ENCODE measurements at regions not wholly inside any gene's neighbourhood (a gene's known extent, or its start where the extent isn't known, plus 50 kb on each side); places are given as distances from the start of the nearest gene placed in this dataset.

- Histone ChIP-seq H3K4me1 (ENCODE audit: insufficient read depth, low read length) (no peaks in the 10 kb centered on the region), H3K27ac (ENCODE audit: low read length) (no peak overlapping the region), H3K27me3 (ENCODE audit: insufficient read depth, low read length, poor library complexity) (no peaks in the 10 kb centered on the region), H3K79me2 (ENCODE audit: insufficient read depth, low read length) (no peaks in the 10 kb centered on the region), H2AFZ (ENCODE audit: low read depth, low read length) (no peak overlapping the region), H3K36me3 (ENCODE audit: insufficient read depth, low read length) (no peaks in the 10 kb centered on the region), H4K20me1 (ENCODE audit: insufficient read depth, low read length) (no peaks in the 10 kb centered on the region), H3K9me3 (ENCODE audit: insufficient read depth, low read length, severe bottlenecking) (no peaks in the 10 kb centered on the region), H3K4me2 (ENCODE audit: insufficient read depth, low read length) (no peak overlapping the region), H3K9ac (ENCODE audit: low read depth, low read length) (no peak overlapping the region), H3K4me3 (ENCODE audit: low read depth in 1 of 2, low read length in 2 of 2) (no peak overlapping the region)
- TF ChIP-seq CTCF (IDR thresholded peaks at IDR 0.05; ENCODE audit: borderline replicate concordance, extremely low read depth, low read length, poor library complexity, severe bottlenecking) (peak; percentile 99), EZH2 (IDR thresholded peaks at IDR 0.05; ENCODE audit: borderline replicate concordance, low read depth, low read length, severe bottlenecking) (no peak)
- ATAC-seq (ENCODE audit: insufficient read depth, low read depth), result peak; percentile 96
- peak; percentile 78 for DNase-seq
These were observed 415.4 kb upstream of the CCDC196 start for GRCh38 chr14:66070542-66071319.

- no peaks in the 10 kb centered on the region for H3K9me3 ChIP-seq (ENCODE audit: insufficient read depth, low read length, severe bottlenecking)
- H3K27me3 ChIP-seq (ENCODE audit: insufficient read depth, low read length, poor library complexity), result no peaks in the 10 kb centered on the region
- no peak overlapping the region for H3K4me3 ChIP-seq (ENCODE audit: low read depth in 1 of 2, low read length in 2 of 2)
- TF ChIP-seq CTCF (IDR thresholded peaks at IDR 0.05; ENCODE audit: borderline replicate concordance, extremely low read depth, low read length, poor library complexity, severe bottlenecking) (no peak), EZH2 (IDR thresholded peaks at IDR 0.05; ENCODE audit: borderline replicate concordance, low read depth, low read length, severe bottlenecking) (no peak)
- no peaks in the 10 kb centered on the region for H3K4me1 ChIP-seq (ENCODE audit: insufficient read depth, low read length)
- ATAC-seq (ENCODE audit: insufficient read depth, low read depth) (no peak), DNase-seq (no peak)
- no peaks in the 10 kb centered on the region for H3K79me2 ChIP-seq (ENCODE audit: insufficient read depth, low read length)
- no peak overlapping the region for H2AFZ ChIP-seq (ENCODE audit: low read depth, low read length)
- no peak overlapping the region for H3K9ac ChIP-seq (ENCODE audit: low read depth, low read length)
- no peaks in the 10 kb centered on the region for H3K36me3 ChIP-seq (ENCODE audit: insufficient read depth, low read length)
- H3K27ac ChIP-seq (ENCODE audit: low read length), result no peak overlapping the region
- no peaks in the 10 kb centered on the region for H4K20me1 ChIP-seq (ENCODE audit: insufficient read depth, low read length)
- no peak overlapping the region for H3K4me2 ChIP-seq (ENCODE audit: insufficient read depth, low read length)
These were observed 413.7 kb upstream of the CCDC196 start for GRCh38 chr14:66072190-66073084.

GRCh38 chr14:66074537-66074936 is 411.6 kb upstream of the CCDC196 start:
- no peaks in the 10 kb centered on the region for H3K27me3 ChIP-seq (ENCODE audit: insufficient read depth, low read length, poor library complexity)
- no peaks in the 10 kb centered on the region for H3K79me2 ChIP-seq (ENCODE audit: insufficient read depth, low read length)
- H3K9me3 ChIP-seq (ENCODE audit: insufficient read depth, low read length, severe bottlenecking), result no peaks in the 10 kb centered on the region
- no peak for TF ChIP-seq CTCF (IDR thresholded peaks at IDR 0.05; ENCODE audit: borderline replicate concordance, extremely low read depth, low read length, poor library complexity, severe bottlenecking)
- TF ChIP-seq EZH2 (IDR thresholded peaks at IDR 0.05; ENCODE audit: borderline replicate concordance, low read depth, low read length, severe bottlenecking), result no peak
- DNase-seq, result no peak
- no peak for ATAC-seq (ENCODE audit: insufficient read depth, low read depth)
- no peak overlapping the region for H3K27ac ChIP-seq (ENCODE audit: low read length)
- H3K4me2 ChIP-seq (ENCODE audit: insufficient read depth, low read length), result no peak overlapping the region
- H3K4me3 ChIP-seq (ENCODE audit: low read depth in 1 of 2, low read length in 2 of 2), result no peak overlapping the region
- H2AFZ ChIP-seq (ENCODE audit: low read depth, low read length), result no peak overlapping the region
- H3K4me1 ChIP-seq (ENCODE audit: insufficient read depth, low read length), result no peaks in the 10 kb centered on the region
- H4K20me1 ChIP-seq (ENCODE audit: insufficient read depth, low read length), result no peaks in the 10 kb centered on the region
- H3K9ac ChIP-seq (ENCODE audit: low read depth, low read length), result no peak overlapping the region
- no peaks in the 10 kb centered on the region for H3K36me3 ChIP-seq (ENCODE audit: insufficient read depth, low read length)
